ENCODE measurements at regions not wholly inside any gene's neighbourhood (a gene's known extent, or its start where the extent isn't known, plus 50 kb on each side); places are given as distances from the start of the nearest gene placed in this dataset.

DNA sequence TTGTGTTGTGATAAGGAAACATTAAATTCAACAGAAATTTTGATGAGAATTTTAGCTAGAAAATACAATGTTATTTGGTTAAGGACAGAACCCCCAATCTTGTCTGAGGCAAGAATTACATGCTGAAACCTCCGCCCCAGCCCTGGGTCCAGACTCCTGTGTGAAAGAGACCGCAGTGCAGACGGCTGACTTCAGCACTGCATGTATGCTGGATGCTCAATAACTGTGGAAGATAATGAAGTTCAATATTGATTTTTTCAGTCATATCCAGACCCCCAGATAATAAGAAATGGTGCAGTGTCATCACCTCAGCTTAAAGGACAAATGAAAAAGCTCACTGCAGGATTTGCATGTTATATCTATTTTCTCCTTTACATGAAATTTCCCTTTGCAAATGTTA, 188.3 kb upstream of the CNTN4 start:
- no peak overlapping the region for H3K4me3 Mint-ChIP-seq
- POLR2A ChIA-PET, result no interaction called here
- H3K27me3 Mint-ChIP-seq, result no peaks in the 10 kb centered on the region
- DNase-seq (no peak), ATAC-seq (ENCODE audit: low read depth) (no peak)
- no peaks in the 10 kb centered on the region for H3K4me1 Mint-ChIP-seq
- peaks cover 2% of the 10 kb centered on the region for H3K9me3 Mint-ChIP-seq
- no peaks in the 10 kb centered on the region for H3K36me3 Mint-ChIP-seq
- no peak overlapping the region for H3K27ac Mint-ChIP-seq

GRCh38 chr3:1929788-1930414, 168.8 kb upstream of the CNTN4 start:
- Mint-ChIP-seq H3K27me3 (no peaks in the 10 kb centered on the region), H3K36me3 (no peaks in the 10 kb centered on the region), H3K27ac (no peak overlapping the region), H3K4me1 (no peaks in the 10 kb centered on the region), H3K4me3 (no peak overlapping the region), H3K9me3 (peaks cover 9% of the 10 kb centered on the region)
- POLR2A ChIA-PET, result no interaction called here
- DNase-seq, result no peak
- ATAC-seq (ENCODE audit: low read depth), result no peak

DNA sequence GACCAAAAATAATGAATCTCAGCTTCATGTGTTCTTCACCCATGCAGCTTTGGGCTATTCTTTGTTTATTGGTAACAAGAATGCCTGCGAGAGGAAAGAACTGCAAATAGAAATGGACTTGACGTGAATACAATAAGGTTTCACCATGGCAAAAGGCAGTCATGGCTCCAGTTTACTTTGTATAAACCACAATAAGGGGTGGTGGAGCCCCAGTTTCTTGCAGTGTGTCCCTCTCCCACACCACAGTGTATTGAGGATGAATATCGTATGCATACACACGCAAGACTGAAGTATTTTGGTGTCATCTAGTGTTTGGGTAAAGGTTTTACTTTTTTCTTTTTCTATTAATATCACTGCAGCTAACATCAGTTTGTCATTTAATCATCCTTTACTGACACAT, 159.7 kb upstream of the CNTN4 start:
- Mint-ChIP-seq H3K27ac (no peak overlapping the region), H3K36me3 (no peaks in the 10 kb centered on the region), H3K4me3 (no peak overlapping the region), H3K27me3 (no peaks in the 10 kb centered on the region), H3K9me3 (peaks cover 2% of the 10 kb centered on the region), H3K4me1 (no peaks in the 10 kb centered on the region)
- POLR2A ChIA-PET, result no interaction called here
- ATAC-seq (ENCODE audit: low read depth) (no peak), DNase-seq (no peak)

GRCh38 chr3:1942781-1943180, 155.9 kb upstream of the CNTN4 start:
- no peak overlapping the region for H3K27ac Mint-ChIP-seq
- no peak for ATAC-seq (ENCODE audit: low read depth)
- POLR2A ChIA-PET, result no interaction called here

GRCh38 chr3:1943395-1944118, 155.1 kb upstream of the CNTN4 start:
- Mint-ChIP-seq H3K27me3 (no peaks in the 10 kb centered on the region), H3K9me3 (peaks cover 1% of the 10 kb centered on the region), H3K4me3 (no peak overlapping the region), H3K27ac (no peak overlapping the region), H3K36me3 (no peaks in the 10 kb centered on the region), H3K4me1 (no peaks in the 10 kb centered on the region)
- ATAC-seq (ENCODE audit: low read depth), result no peak
- no peak for DNase-seq
- POLR2A ChIA-PET, result no interaction called here

More at GRCh38 chr3:1942781-1943180, 155.9 kb upstream of the CNTN4 start:
- H3K27me3 Mint-ChIP-seq, result no peaks in the 10 kb centered on the region
- H3K9me3 Mint-ChIP-seq, result peaks cover under 1% of the 10 kb centered on the region
- H3K36me3 Mint-ChIP-seq, result no peaks in the 10 kb centered on the region
- H3K4me1 Mint-ChIP-seq, result no peaks in the 10 kb centered on the region
- H3K4me3 Mint-ChIP-seq, result no peak overlapping the region
- no peak for DNase-seq

DNA sequence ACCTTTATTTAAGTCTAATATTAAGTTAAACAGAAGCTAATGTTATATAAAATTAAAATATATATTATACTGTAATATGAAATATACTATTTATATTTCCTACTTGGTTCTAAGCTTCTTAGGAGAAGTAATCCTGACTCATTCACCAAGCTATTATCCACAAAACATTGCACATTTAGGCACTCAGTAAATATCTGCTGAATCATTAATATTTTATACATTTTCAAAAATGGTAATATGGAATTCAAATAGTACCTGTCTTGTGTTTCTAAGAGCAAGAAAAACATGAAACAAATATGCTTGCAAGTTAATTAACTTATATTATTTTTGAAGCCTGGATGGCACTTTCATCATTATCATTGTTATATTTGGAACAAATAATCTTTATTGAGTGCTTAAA, 153.0 kb upstream of the CNTN4 start:
- ATAC-seq (ENCODE audit: low read depth), result no peak
- no peaks in the 10 kb centered on the region for H3K27me3 Mint-ChIP-seq
- no peak for DNase-seq
- peaks cover 1% of the 10 kb centered on the region for H3K9me3 Mint-ChIP-seq
- no peaks in the 10 kb centered on the region for H3K4me1 Mint-ChIP-seq
- H3K4me3 Mint-ChIP-seq, result no peak overlapping the region
- no peak overlapping the region for H3K27ac Mint-ChIP-seq
- no peaks in the 10 kb centered on the region for H3K36me3 Mint-ChIP-seq
- POLR2A ChIA-PET, result no interaction called here

- no peak for DNase-seq
- Mint-ChIP-seq H3K4me1 (no peaks in the 10 kb centered on the region), H3K9me3 (peaks cover 2% of the 10 kb centered on the region), H3K27ac (no peak overlapping the region), H3K36me3 (no peaks in the 10 kb centered on the region), H3K27me3 (no peaks in the 10 kb centered on the region), H3K4me3 (no peak overlapping the region)
- no peak for ATAC-seq (ENCODE audit: low read depth)
- POLR2A ChIA-PET, result no interaction called here
Observed at GRCh38 chr3:1953536-1953935, 145.1 kb upstream of the CNTN4 start.

GRCh38 chr3:1954632-1955031, 144.0 kb upstream of the CNTN4 start:
- POLR2A ChIA-PET, result no interaction called here
- ATAC-seq (ENCODE audit: low read depth) (no peak), DNase-seq (no peak)
- Mint-ChIP-seq H3K4me3 (no peak overlapping the region), H3K36me3 (no peaks in the 10 kb centered on the region), H3K9me3 (peaks cover 1% of the 10 kb centered on the region), H3K27me3 (no peaks in the 10 kb centered on the region), H3K27ac (no peak overlapping the region), H3K4me1 (no peaks in the 10 kb centered on the region)

DNA sequence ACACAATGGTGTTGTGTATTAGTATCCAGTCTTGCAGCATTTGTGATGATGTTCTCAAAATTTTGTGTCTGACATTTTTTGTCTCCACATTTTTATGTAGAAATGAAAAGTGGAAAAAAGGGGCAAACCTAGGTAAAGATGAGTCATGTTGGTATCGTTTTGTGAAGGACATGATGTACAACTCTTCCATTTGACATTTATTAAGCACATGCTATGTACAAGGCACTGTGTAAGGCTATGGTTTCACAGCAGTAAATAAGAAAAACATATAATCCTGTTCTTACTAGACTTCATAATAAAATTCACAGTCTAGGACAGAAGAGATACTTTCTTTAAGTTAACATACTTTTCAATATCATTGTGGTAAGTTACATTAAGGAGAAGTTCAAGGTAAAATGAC, 143.5 kb upstream of the CNTN4 start:
- DNase-seq (no peak), ATAC-seq (ENCODE audit: low read depth) (no peak)
- Mint-ChIP-seq H3K9me3 (peaks cover 1% of the 10 kb centered on the region), H3K4me3 (no peak overlapping the region), H3K27me3 (no peaks in the 10 kb centered on the region), H3K36me3 (no peaks in the 10 kb centered on the region), H3K4me1 (no peaks in the 10 kb centered on the region), H3K27ac (no peak overlapping the region)
- POLR2A ChIA-PET, result no interaction called here

DNA sequence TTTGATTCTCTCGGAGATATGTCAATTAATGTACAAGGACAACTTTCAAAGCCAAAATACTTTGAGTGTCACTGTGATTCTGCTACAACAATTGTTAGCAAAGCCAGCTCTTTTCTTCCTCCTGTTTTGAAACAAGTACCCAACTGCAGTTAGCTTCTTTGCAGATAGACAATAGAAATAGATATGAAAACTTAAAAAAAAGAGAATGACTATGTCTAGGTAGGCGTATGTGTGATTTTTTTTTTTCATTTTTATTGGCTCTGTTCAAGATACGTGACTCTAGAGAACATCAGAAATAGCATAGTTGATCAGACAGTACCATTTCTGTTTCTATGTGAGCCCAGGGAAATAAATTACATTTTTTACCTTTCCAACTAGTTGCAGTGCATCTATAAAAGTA, 142.9 kb upstream of the CNTN4 start:
- Mint-ChIP-seq H3K4me1 (no peaks in the 10 kb centered on the region), H3K4me3 (no peak overlapping the region), H3K36me3 (no peaks in the 10 kb centered on the region), H3K27ac (no peak overlapping the region), H3K27me3 (no peaks in the 10 kb centered on the region), H3K9me3 (peaks cover 1% of the 10 kb centered on the region)
- POLR2A ChIA-PET, result no interaction called here
- DNase-seq (no peak), ATAC-seq (ENCODE audit: low read depth) (no peak)

- no peak overlapping the region for H3K4me3 Mint-ChIP-seq
- no peaks in the 10 kb centered on the region for H3K27me3 Mint-ChIP-seq
- ATAC-seq (ENCODE audit: low read depth) (no peak), DNase-seq (no peak)
- no peak overlapping the region for H3K27ac Mint-ChIP-seq
- no peaks in the 10 kb centered on the region for H3K4me1 Mint-ChIP-seq
- peaks cover 1% of the 10 kb centered on the region for H3K9me3 Mint-ChIP-seq
- H3K36me3 Mint-ChIP-seq, result no peaks in the 10 kb centered on the region
- POLR2A ChIA-PET, result no interaction called here
Observed at GRCh38 chr3:1960506-1960905, 138.2 kb upstream of the CNTN4 start.

DNA sequence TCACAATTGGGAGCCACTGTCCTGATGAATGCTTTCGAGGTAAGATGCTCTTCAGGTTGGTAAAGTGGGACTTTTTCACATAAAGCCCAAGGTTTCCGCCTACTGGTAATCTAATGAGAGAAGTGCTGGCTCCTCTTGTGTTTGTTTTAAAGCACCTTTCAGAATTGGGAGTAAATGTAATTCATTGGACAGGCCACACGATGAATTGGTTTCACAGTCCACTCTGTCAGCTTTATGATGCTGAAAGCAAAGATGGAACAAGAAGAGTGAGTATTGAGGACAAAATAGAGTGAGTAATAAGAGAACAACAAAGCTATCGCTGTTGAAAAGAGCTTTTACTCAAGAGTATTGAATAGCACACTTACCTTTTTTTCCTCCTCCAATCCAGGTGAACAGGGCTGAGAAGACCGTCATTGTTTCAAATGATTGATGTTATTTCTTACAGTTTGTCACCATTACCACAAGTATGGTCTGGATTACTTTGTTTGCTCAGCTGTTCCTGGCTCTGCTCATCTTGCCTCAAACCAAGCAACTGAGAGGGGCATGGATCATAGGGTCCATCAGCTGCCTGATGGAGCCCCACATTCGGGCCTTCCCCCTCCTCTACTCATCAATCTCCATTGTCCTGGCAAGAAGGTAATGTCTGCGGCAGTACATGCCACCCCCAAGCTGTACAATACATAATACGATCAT, 136.1 kb upstream of the CNTN4 start:
- Mint-ChIP-seq H3K9me3 (peaks cover 1% of the 10 kb centered on the region), H3K4me3 (no peak overlapping the region), H3K27ac (no peak overlapping the region), H3K27me3 (no peaks in the 10 kb centered on the region), H3K4me1 (no peaks in the 10 kb centered on the region), H3K36me3 (no peaks in the 10 kb centered on the region)
- no peak for DNase-seq
- POLR2A ChIA-PET, result no interaction called here
- ATAC-seq (ENCODE audit: low read depth), result no peak

DNA sequence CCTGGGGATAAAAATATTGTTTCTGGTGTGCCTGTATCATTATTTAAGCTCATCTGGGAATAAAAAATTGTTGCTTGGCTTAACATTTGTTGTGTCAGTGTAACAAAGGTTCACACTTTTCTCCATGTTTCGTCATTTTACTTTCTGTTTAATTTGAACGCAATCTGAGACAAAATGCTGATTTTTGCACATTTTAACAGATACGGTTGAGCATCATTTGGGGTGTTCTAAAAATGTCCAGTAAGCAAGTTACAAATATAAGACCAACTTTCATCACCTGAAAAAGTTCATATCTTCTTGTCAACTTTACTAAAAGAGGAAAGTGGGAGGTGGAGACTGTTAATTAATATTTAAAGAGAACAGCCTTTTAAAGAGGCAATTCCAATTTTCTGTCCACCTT, 134.8 kb upstream of the CNTN4 start:
- no peak for DNase-seq
- Mint-ChIP-seq H3K4me3 (no peak overlapping the region), H3K27ac (no peak overlapping the region), H3K9me3 (no peaks in the 10 kb centered on the region), H3K4me1 (no peaks in the 10 kb centered on the region), H3K27me3 (no peaks in the 10 kb centered on the region), H3K36me3 (no peaks in the 10 kb centered on the region)
- POLR2A ChIA-PET, result no interaction called here
- no peak for ATAC-seq (ENCODE audit: low read depth)

GRCh38 chr3:1967525-1967924, 131.1 kb upstream of the CNTN4 start:
- POLR2A ChIA-PET, result no interaction called here
- DNase-seq (no peak), ATAC-seq (ENCODE audit: low read depth) (no peak)
- no peaks in the 10 kb centered on the region for H3K9me3 Mint-ChIP-seq
- no peaks in the 10 kb centered on the region for H3K27me3 Mint-ChIP-seq
- no peak overlapping the region for H3K27ac Mint-ChIP-seq
- no peaks in the 10 kb centered on the region for H3K4me1 Mint-ChIP-seq
- no peak overlapping the region for H3K4me3 Mint-ChIP-seq
- no peaks in the 10 kb centered on the region for H3K36me3 Mint-ChIP-seq

Measured in activated naive CD8-positive, alpha-beta T cell treated with anti-CD3 and anti-CD28 coated beads, Interleukin-2, amount 10 ng/mL, durations not matched to agents 7 days and 5 days (primary cell).